Ishikawa (cell line): ENCODE measurements at regions not wholly inside any gene's neighbourhood (a gene's known extent, or its start where the extent isn't known, plus 50 kb on each side); places are given as distances from the start of the nearest gene placed in this dataset.
A peak's percentile ranks its signal among the peaks of the same experiment; 100 is the strongest.

Source experiments
- CEBPB ChIP-seq: IDR thresholded peaks from 2 replicates; pipeline ENCODE4 v1.6.1; 2012
- CREB1 ChIP-seq: IDR thresholded peaks from 2 replicates; pipeline ENCODE4 v1.6.1; 2012; ENCODE audit warnings: low read depth
- EGR1 ChIP-seq: IDR thresholded peaks from 2 replicates; pipeline ENCODE4 v1.6.1; 2012
- EP300 ChIP-seq: IDR thresholded peaks from 2 replicates; pipeline ENCODE4 v1.6.1; 2012; ENCODE audit warnings: borderline replicate concordance
- FOXM1 ChIP-seq: IDR thresholded peaks from 2 replicates; pipeline ENCODE4 v1.6.1; 2012; ENCODE audit warnings: low read depth, borderline replicate concordance
- NFIC ChIP-seq: IDR thresholded peaks from 2 replicates; pipeline ENCODE4 v1.6.1; 2012
- RAD21 ChIP-seq: IDR thresholded peaks from 2 replicates; pipeline ENCODE4 v1.6.1; 2012; ENCODE audit warnings: low read depth
- TAF1 ChIP-seq: IDR thresholded peaks from 2 replicates; pipeline ENCODE4 v1.6.1; 2012; ENCODE audit warnings: low read depth, mild to moderate bottlenecking
- TCF12 ChIP-seq: IDR thresholded peaks from 2 replicates; pipeline ENCODE4 v1.6.1; 2012; ENCODE audit warnings: low read depth
- TEAD4 ChIP-seq: IDR thresholded peaks from 2 replicates; pipeline ENCODE4 v1.6.1; 2012
- YY1 ChIP-seq: IDR thresholded peaks from 2 replicates; pipeline ENCODE4 v1.6.1; 2012; ENCODE audit warnings: low read depth
- ZBTB7A ChIP-seq: IDR thresholded peaks from 2 replicates; pipeline ENCODE4 v1.6.1; 2012; ENCODE audit warnings: low read depth
- TF ChIP-seq, protein P1 (sequence below): IDR thresholded peaks from 2 replicates; pipeline ENCODE4 v1.6.1; 2012
- TF ChIP-seq, protein P2 (sequence below): IDR thresholded peaks from 2 replicates; pipeline ENCODE4 v1.6.1; 2012
- TF ChIP-seq, protein P3 (sequence below): IDR thresholded peaks from 2 replicates; pipeline ENCODE4 v1.6.1; 2012; ENCODE audit warnings: low read depth, mild to moderate bottlenecking

DNA sequence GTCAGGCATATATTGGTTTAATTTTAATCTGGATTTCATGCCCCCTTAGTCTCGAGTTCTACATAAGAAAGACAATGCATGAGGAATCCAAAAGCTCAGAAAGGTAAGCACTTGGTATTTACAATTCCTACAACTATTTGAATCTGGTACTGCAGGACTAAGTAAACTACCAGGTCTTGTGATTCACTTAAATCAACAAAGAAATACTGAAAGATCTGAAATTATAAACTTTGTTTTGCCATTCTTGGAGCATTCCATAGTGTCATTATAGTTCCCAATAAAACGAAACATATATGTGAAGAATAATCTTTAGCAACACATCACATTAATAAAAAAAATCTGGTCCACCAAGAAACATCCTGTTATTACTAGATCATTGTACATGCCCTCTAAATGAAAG is 482.3 kb downstream of the ANKRD50 start:
- TF ChIP-seq YY1 (no peak), FOXM1 (no peak)
- TF ChIP-seq, protein P1, sequence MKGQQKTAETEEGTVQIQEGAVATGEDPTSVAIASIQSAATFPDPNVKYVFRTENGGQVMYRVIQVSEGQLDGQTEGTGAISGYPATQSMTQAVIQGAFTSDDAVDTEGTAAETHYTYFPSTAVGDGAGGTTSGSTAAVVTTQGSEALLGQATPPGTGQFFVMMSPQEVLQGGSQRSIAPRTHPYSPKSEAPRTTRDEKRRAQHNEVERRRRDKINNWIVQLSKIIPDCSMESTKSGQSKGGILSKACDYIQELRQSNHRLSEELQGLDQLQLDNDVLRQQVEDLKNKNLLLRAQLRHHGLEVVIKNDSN: no peak
- TF ChIP-seq, protein P2, sequence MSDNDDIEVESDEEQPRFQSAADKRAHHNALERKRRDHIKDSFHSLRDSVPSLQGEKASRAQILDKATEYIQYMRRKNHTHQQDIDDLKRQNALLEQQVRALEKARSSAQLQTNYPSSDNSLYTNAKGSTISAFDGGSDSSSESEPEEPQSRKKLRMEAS: no peak

DNA sequence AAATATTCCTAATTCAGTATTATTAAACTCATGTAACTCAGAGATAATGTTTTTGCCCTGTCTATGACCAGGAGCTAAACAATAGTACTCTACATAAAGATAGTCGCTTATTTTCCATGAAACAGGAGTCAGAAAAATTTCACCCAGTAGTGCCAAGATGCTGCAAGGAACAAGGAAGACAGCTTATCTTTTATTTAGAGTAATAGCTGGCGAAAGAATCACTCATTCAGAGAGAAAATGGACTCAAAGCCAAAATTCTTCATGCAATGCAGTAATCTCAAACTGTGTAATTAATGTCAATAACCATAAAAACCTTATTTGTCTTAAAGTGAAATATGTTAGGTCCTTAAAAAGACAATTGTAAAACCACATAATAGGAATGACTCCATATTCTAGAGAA is 477.8 kb downstream of the ANKRD50 start:
- no peak for TF ChIP-seq TEAD4
- TF ChIP-seq ZBTB7A: no peak
- TF ChIP-seq TAF1: no peak
- 0 out of 2 replicates have a peak, but pooled peaks have one; percentile 8 for TF ChIP-seq NFIC
- TF ChIP-seq, protein P2: no peak

DNA sequence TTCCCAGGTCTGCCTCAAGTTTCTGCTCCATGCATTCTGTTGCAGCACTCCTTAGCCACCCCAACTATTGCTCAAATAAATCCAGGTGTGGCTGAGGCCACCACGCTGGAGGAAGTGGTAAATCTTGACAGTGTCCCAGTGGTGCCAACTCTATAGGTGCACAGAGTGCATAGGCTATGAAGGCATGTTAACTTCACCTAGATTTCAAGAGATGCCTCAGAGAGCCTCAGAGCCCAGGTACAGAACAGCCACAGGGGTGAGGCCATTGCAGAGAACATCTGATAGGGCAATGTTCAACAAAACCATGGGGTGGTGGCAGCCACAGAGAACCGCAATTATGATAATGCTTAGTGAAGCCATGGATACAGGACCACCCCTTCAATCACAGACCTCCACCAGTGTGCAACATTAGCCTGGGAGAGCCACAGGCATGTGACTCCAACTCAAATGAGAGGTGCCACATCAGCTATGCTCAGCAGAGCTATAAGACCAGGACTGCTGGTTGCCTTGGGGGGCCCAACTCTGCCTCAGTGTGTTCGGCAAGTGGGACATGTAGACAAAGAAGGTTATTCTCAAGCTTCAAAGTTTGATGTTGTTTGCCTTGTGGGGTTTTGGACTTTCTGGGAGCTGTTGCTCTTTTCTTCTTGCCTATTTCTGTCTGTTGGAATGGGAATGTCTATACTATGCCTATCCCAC is 468.7 kb downstream of the ANKRD50 start:
- TF ChIP-seq CREB1: no peak
- TF ChIP-seq, protein P2: no peak
- TF ChIP-seq EGR1: no peak
- TF ChIP-seq CEBPB: no peak
- no peak for TF ChIP-seq FOXM1
- TF ChIP-seq RAD21: no peak
- TF ChIP-seq NFIC: no peak
- no peak for TF ChIP-seq EP300
- no peak for TF ChIP-seq TAF1
- TF ChIP-seq TEAD4: no peak

DNA sequence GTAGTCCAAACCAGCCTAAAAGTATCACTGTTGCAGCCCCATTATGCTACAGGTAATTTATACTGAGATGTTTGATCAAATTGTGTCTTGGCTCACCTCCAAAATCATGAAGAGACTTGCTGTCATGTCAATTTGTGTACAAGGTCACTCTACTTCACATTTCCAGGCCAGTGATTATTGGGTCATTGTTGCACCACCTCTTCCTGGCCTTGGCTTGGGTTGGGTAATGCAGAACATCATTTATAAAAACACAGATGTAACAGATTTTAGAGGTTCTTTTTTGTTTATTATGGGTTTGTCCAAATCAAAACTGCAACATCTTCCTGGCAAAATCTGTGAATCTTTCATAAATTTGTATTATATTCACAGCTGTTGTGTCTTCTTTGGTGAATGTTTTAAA is 459.5 kb downstream of the ANKRD50 start:
- TF ChIP-seq EP300 (no peak), CEBPB (no peak), TCF12 (no peak), NFIC (no peak), EGR1 (no peak), TAF1 (no peak), CREB1 (no peak)
- TF ChIP-seq, protein P1: no peak

DNA sequence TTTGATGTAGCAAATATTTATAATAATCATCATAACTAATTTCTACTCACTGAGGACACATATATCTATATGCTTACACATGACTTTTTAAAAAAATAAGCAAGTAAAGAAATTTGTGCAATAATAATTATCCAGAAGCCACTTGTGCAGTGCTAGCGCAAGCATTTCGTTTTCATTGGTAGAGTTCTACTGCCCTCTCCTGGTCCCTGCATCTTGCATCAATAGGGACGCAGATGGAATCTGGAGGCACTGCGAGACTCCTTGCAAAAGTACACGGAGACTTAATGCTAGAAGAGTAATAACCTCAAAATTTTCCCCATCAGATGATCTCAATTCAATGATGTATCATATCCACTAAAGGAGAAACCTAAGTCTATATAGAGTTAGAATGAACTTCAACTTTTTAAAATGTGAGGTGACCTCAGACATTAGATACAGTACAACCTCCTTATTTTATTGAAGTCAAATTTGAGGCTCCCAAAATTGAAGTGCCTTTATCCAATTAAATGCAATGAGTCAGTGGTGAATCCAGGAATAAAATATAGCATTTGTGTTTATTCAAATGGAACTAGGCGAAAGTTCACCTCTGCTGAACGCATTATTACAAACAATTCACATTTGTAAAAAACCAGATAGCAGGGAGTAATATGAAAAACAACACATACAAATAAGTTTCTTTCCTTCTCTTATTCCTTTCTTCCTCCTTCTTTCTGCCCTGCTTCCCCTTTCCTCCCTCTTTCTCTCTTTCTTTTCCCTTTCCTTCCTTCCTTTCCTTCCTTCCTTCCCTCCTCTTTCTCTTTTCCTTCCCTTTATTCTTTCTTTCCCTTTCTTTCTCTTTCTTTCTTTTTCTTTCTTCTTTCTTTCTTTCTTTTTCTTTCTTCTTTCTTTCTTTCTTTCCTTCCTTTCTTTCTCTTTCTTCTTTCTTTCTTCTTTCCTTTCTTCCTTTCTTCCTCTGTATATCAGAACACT is 450.0 kb downstream of the ANKRD50 start:
- no peak for TF ChIP-seq TEAD4
- no peak for TF ChIP-seq EP300
- TF ChIP-seq TCF12: no peak
- TF ChIP-seq, protein P2: no peak
- peak; percentile 96 for TF ChIP-seq RAD21
- TF ChIP-seq, protein P1: no peak
- TF ChIP-seq TAF1: no peak
- TF ChIP-seq CEBPB: peak; percentile 48
- no peak for TF ChIP-seq EGR1
- TF ChIP-seq, protein P3, sequence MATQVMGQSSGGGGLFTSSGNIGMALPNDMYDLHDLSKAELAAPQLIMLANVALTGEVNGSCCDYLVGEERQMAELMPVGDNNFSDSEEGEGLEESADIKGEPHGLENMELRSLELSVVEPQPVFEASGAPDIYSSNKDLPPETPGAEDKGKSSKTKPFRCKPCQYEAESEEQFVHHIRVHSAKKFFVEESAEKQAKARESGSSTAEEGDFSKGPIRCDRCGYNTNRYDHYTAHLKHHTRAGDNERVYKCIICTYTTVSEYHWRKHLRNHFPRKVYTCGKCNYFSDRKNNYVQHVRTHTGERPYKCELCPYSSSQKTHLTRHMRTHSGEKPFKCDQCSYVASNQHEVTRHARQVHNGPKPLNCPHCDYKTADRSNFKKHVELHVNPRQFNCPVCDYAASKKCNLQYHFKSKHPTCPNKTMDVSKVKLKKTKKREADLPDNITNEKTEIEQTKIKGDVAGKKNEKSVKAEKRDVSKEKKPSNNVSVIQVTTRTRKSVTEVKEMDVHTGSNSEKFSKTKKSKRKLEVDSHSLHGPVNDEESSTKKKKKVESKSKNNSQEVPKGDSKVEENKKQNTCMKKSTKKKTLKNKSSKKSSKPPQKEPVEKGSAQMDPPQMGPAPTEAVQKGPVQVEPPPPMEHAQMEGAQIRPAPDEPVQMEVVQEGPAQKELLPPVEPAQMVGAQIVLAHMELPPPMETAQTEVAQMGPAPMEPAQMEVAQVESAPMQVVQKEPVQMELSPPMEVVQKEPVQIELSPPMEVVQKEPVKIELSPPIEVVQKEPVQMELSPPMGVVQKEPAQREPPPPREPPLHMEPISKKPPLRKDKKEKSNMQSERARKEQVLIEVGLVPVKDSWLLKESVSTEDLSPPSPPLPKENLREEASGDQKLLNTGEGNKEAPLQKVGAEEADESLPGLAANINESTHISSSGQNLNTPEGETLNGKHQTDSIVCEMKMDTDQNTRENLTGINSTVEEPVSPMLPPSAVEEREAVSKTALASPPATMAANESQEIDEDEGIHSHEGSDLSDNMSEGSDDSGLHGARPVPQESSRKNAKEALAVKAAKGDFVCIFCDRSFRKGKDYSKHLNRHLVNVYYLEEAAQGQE: no peak
- TF ChIP-seq FOXM1: no peak
- TF ChIP-seq YY1: no peak

DNA sequence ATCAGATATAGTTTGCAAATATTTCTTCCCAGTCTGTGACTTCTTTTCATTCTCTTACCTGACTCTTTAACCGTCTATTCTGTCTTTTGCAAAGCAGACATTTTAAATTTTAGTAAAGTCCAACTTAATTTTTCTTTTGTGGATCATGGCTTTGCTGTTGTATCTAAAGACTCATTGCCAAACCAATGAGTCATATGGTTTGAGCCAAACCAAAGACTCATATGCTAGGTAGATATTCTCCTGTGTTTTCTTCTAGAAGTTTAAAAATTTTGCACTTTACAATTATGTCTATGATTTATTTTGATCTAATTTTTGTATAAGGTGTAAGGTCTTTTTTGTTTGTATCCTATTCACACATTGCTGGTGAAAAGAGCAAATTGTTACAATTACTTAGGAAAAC is 446.8 kb downstream of the ANKRD50 start:
- TF ChIP-seq EGR1 (no peak), TCF12 (no peak), TAF1 (no peak), CREB1 (no peak)

DNA sequence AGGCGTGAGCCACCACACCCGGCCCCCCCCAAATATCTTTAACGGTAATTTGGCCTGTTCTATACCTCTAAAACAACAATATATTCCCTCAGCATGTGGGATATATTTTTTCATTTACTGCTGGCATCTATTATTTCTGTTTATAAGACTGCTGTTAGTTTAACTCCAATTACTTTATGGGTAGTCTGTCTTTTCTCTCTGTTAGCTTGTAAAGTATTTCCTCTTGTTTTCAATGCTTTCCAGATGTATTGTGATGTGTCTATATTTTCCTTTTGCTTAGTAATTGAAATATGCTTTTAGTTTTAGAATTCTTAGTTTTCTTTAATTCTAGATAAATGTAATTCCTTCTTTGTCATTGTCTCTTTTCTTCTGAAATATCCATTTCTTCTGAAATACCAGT is 445.8 kb downstream of the ANKRD50 start:
- no peak for TF ChIP-seq CEBPB
- TF ChIP-seq TAF1: no peak
